Astrocyte of the spinal cord (primary cell): ENCODE measurements at regions not wholly inside any gene's neighbourhood (a gene's known extent, or its start where the extent isn't known, plus 50 kb on each side); places are given as distances from the start of the nearest gene placed in this dataset.

ENCODE experiments used
- DNase-seq: peaks from one replicate; pipeline ENCODE4 v3.0.0; 2011; ENCODE audit warnings: low read depth, low spot score
- H3K4me3 ChIP-seq: 2 replicates; pipeline ENCODE4 v1.5.1; 2011; ENCODE audit warnings: low read depth, mild to moderate bottlenecking, low read length, moderate library complexity
- CTCF ChIP-seq: IDR thresholded peaks from 2 replicates; pipeline ENCODE4 v1.5.1; 2012; ENCODE audit warnings: low read depth, mild to moderate bottlenecking, low read length, inconsistent platforms
- in situ Hi-C: cut with HindIII; loops from 2 replicates; pipeline ENCODE4 v1.10.0; 2017; ENCODE audit warnings: low sequenced_read_pairs

- no peak for DNase-seq
- in situ Hi-C loops = no loop called here
- no peak for TF ChIP-seq CTCF
- no peak overlapping the region for H3K4me3 ChIP-seq
Observed at GRCh38 chr2:7368211-7368610, 451.0 kb downstream of the RNF144A start.

GRCh38 chr2:7373156-7373555, 455.9 kb downstream of the RNF144A start:
- in situ Hi-C loops = no loop called here
- no peak for TF ChIP-seq CTCF
- DNase-seq = no peak
- no peak overlapping the region for H3K4me3 ChIP-seq

DNA sequence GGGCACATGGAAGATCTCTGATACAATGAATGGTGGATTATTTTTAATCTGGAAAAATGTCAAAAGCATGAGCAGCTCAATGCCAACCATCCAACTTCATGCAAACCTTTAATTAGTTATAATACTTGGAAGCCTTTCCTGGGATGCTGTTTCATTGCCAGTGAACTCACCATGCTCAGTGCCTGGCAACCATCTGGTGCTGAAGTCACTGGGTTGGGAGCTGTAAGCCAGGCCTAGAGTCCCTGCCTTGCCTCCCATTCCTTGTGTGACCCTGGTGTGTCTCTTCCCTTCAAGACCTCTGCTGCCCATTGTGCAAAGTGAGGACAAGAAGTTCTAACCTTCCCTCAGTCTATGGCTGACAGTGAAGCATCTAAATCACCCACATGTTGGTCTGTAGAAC, 458.7 kb downstream of the RNF144A start:
- no peak for DNase-seq

GRCh38 chr2:7377916-7378569, 460.8 kb downstream of the RNF144A start:
- no peak for DNase-seq
- no peak overlapping the region for H3K4me3 ChIP-seq
- TF ChIP-seq CTCF = no peak
- in situ Hi-C loops = no loop called here

More for the DNA sequence above, 458.7 kb downstream of the RNF144A start:
- no peak overlapping the region for H3K4me3 ChIP-seq
- in situ Hi-C loops = no loop called here
- TF ChIP-seq CTCF = no peak

- in situ Hi-C loops = no loop called here
- DNase-seq = no peak
- H3K4me3 ChIP-seq = no peak overlapping the region
- no peak for TF ChIP-seq CTCF
Observed at GRCh38 chr2:7378591-7378990, 461.4 kb downstream of the RNF144A start.

DNA sequence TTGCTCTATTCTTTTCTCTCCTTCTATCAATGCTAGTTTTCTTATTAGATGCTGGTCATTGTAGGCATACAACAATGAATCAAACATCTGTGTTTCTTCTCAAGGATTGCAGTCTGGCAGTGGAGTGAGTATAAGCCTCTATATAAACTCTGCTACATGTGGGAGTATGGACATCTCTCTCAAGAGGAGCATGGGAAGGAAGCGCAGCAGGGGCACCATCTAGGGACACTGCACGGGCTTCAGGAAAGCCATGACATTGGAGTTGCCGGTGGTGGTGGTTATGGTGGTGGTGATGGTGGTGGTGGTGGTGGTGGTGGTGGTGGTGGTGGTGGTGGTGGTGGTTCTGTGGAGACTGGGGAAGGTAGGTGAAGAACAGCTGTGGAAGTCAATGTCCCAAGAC, 462.6 kb downstream of the RNF144A start:
- no peak overlapping the region for H3K4me3 ChIP-seq
- in situ Hi-C loops = no loop called here

More for the DNA sequence above, 462.6 kb downstream of the RNF144A start:
- no peak for DNase-seq
- TF ChIP-seq CTCF = no peak
